Cardiac muscle cell (in vitro differentiated cells and primary cell): ENCODE measurements at regions not wholly inside any gene's neighbourhood (a gene's known extent, or its start where the extent isn't known, plus 50 kb on each side); places are given as distances from the start of the nearest gene placed in this dataset.
A peak's percentile ranks its signal among the peaks of the same experiment; 100 is the strongest.

Experiments used
- DNase-seq, 2 donors: peaks; one replicate each; pipeline versions ENCODE4 v3.0.0 to v3.0.0-alpha.2; 2010 to 2017; ENCODE audit warnings: low read depth in 1 of 2, low spot score in 1 of 2
- H3K27ac ChIP-seq: fragments of 200-600 bp; sonication (generic); 2 replicates; pipeline ENCODE4 v1.5.1; 2016
- H3K27me3 ChIP-seq: fragments of 200-600 bp; sonication (generic); 2 replicates; pipeline ENCODE4 v1.6.0; 2016; ENCODE audit warnings: control low read depth
- H3K36me3 ChIP-seq: fragments of 200-600 bp; sonication (generic); 2 replicates; pipeline ENCODE4 v1.5.1; 2016; ENCODE audit warnings: control low read depth
- H3K4me1 ChIP-seq: fragments of 200-600 bp; sonication (generic); 2 replicates; pipeline ENCODE4 v1.8.1; 2017; ENCODE audit warnings: low read depth, mild to moderate bottlenecking, mixed run types
- H3K4me3 ChIP-seq: fragments of 200-600 bp; sonication (generic); 2 replicates; pipeline ENCODE4 v1.5.1; 2016; ENCODE audit warnings: mild to moderate bottlenecking
- H3K9me3 ChIP-seq: fragments of 200-600 bp; sonication (generic); 2 replicates; pipeline ENCODE4 v1.5.1; 2017; ENCODE audit warnings: low read depth, mild to moderate bottlenecking, control low read depth
- CTCF ChIP-seq: IDR thresholded peaks from 2 replicates; pipeline ENCODE4 v1.5.1; 2012; ENCODE audit warnings: low read depth, mild to moderate bottlenecking, low read length

GRCh38 chr5:123879071-123879470, 367.1 kb downstream of the CSNK1G3 start:
- no peaks in the 10 kb centered on the region for H3K27me3 ChIP-seq
- H3K4me1 ChIP-seq = peaks cover 62% of the 10 kb centered on the region
- no peaks in the 10 kb centered on the region for H3K9me3 ChIP-seq
- no peak overlapping the region for H3K4me3 ChIP-seq
- H3K27ac ChIP-seq = no peak overlapping the region
- no peak for TF ChIP-seq CTCF
- H3K36me3 ChIP-seq = no peaks in the 10 kb centered on the region
- peak in 1 of 2 donors; percentile 44 for DNase-seq

GRCh38 chr5:123876276-123876790, 364.4 kb downstream of the CSNK1G3 start:
- no peaks in the 10 kb centered on the region for H3K36me3 ChIP-seq
- TF ChIP-seq CTCF = no peak
- H3K27ac ChIP-seq = peak overlapping the region; percentile 92
- no peaks in the 10 kb centered on the region for H3K27me3 ChIP-seq
- H3K4me3 ChIP-seq = no peak overlapping the region
- H3K4me1 ChIP-seq = peaks cover 52% of the 10 kb centered on the region
- DNase-seq = no peak
- H3K9me3 ChIP-seq = no peaks in the 10 kb centered on the region

- peaks cover 52% of the 10 kb centered on the region for H3K4me1 ChIP-seq
- H3K36me3 ChIP-seq = no peaks in the 10 kb centered on the region
- peak; percentile 21 to 84 for DNase-seq
- no peaks in the 10 kb centered on the region for H3K9me3 ChIP-seq
- TF ChIP-seq CTCF = no peak
- H3K27ac ChIP-seq = peak overlapping the region; percentile 92
- no peaks in the 10 kb centered on the region for H3K27me3 ChIP-seq
- H3K4me3 ChIP-seq = no peak overlapping the region
These were observed 363.7 kb downstream of the CSNK1G3 start for GRCh38 chr5:123875561-123876275.

GRCh38 chr5:123874600-123875201, 362.7 kb downstream of the CSNK1G3 start:
- peak overlapping the region; percentile 92 for H3K27ac ChIP-seq
- peak; percentile 38 to 90 for DNase-seq
- H3K27me3 ChIP-seq = no peaks in the 10 kb centered on the region
- H3K4me3 ChIP-seq = no peak overlapping the region
- H3K36me3 ChIP-seq = no peaks in the 10 kb centered on the region
- no peaks in the 10 kb centered on the region for H3K9me3 ChIP-seq
- peaks cover 52% of the 10 kb centered on the region for H3K4me1 ChIP-seq
- no peak for TF ChIP-seq CTCF

- Histone ChIP-seq H3K4me1 (peaks cover 44% of the 10 kb centered on the region), H3K27ac (peak overlapping the region; percentile 92), H3K27me3 (no peaks in the 10 kb centered on the region), H3K9me3 (no peaks in the 10 kb centered on the region), H3K36me3 (no peaks in the 10 kb centered on the region), H3K4me3 (no peak overlapping the region)
- peak in 1 of 2 donors; percentile 7 for DNase-seq
- no peak for TF ChIP-seq CTCF
These were observed 361.9 kb downstream of the CSNK1G3 start for GRCh38 chr5:123873846-123874245.
